MCF 10A (cell line): ENCODE measurements at regions not wholly inside any gene's neighbourhood (a gene's known extent, or its start where the extent isn't known, plus 50 kb on each side); places are given as distances from the start of the nearest gene placed in this dataset.

Source experiments
- BruUV-seq: library from RNA; stranded (reverse); fragments of 400-500 nt; replicated peaks from 2 replicates; lab custom pipeline; 2021; lab: Mats Ljungman, UMichigan
- CTCF ChIA-PET: fragments of 300-600 bp; sonication (Branson Sonifier 250); formaldehyde crosslinking; extraction: SDS; loops from one replicate; lab custom pipeline; 2021; ENCODE audit warnings: antibody characterized with exemption, inconsistent platforms; lab: Yijun Ruan, JAX
- POLR2A ChIA-PET: fragments of 300-600, 350-650 bp; sonication (Branson Sonifier 250); formaldehyde crosslinking; extraction: SDS; loops from one replicate; lab custom pipeline; 2020; ENCODE audit warnings: antibody characterized with exemption, inconsistent platforms; lab: Yijun Ruan, JAX
- DNase-seq: peaks from one replicate; pipeline ENCODE4 v3.0.0-alpha.2; 2018; ENCODE audit not compliant: unreplicated experiment
- H3K27ac Mint-ChIP-seq: one replicate; pipeline ENCODE4 v1.8.0; 2022; ENCODE audit warnings: mild to moderate bottlenecking, low read depth, mixed read lengths; ENCODE audit not compliant: unreplicated experiment
- H3K27me3 Mint-ChIP-seq: one replicate; pipeline ENCODE4 v1.8.0; 2022; ENCODE audit warnings: mixed read lengths; ENCODE audit not compliant: insufficient read depth, unreplicated experiment
- H3K36me3 Mint-ChIP-seq: one replicate; pipeline ENCODE4 v1.8.0; 2022; ENCODE audit warnings: mild to moderate bottlenecking, moderate library complexity, mixed read lengths; ENCODE audit not compliant: insufficient read depth, unreplicated experiment
- H3K4me1 Mint-ChIP-seq: one replicate; pipeline ENCODE4 v1.8.0; 2022; ENCODE audit warnings: mixed read lengths; ENCODE audit not compliant: insufficient read depth, unreplicated experiment
- H3K4me3 Mint-ChIP-seq: one replicate; pipeline ENCODE4 v1.8.0; 2022; ENCODE audit warnings: mild to moderate bottlenecking, moderate library complexity, mixed read lengths; ENCODE audit not compliant: unreplicated experiment
- H3K9me3 Mint-ChIP-seq: one replicate; pipeline ENCODE4 v1.8.0; 2022; ENCODE audit warnings: mixed read lengths; ENCODE audit not compliant: unreplicated experiment
- CTCF ChIP-seq: fragments of 200-600 bp; IDR thresholded peaks from one replicate; pipeline ENCODE4 v1.8.0; 2022; ENCODE audit warnings: antibody characterized with exemption, mild to moderate bottlenecking; ENCODE audit not compliant: unreplicated experiment
- intact Hi-C: fragments of 100-400 bp; cut with micrococcal nuclease; formaldehyde crosslinking; loops from 2 replicates; pipeline ENCODE4 v1.14.1; 2022

- no peak overlapping the region for H3K27ac Mint-ChIP-seq
- no peak overlapping the region for H3K4me3 Mint-ChIP-seq
- H3K4me1 Mint-ChIP-seq = no peaks in the 10 kb centered on the region
- peaks cover 8% of the 10 kb centered on the region for H3K9me3 Mint-ChIP-seq
- POLR2A ChIA-PET = no interaction called here
- TF ChIP-seq CTCF = no peak
- CTCF ChIA-PET = no interaction called here
- DNase-seq = no peak
- H3K27me3 Mint-ChIP-seq = no peaks in the 10 kb centered on the region
- no peaks in the 10 kb centered on the region for H3K36me3 Mint-ChIP-seq
- no TSS peak for BruUV-seq
- intact Hi-C loops = no loop called here
These were observed 473.3 kb upstream of the HS6ST1 start for GRCh38 chr2:128791985-128792320.

- Mint-ChIP-seq H3K4me3 (no peak overlapping the region), H3K9me3 (peaks cover 8% of the 10 kb centered on the region), H3K36me3 (no peaks in the 10 kb centered on the region), H3K27ac (no peak overlapping the region), H3K27me3 (no peaks in the 10 kb centered on the region), H3K4me1 (no peaks in the 10 kb centered on the region)
- no TSS peak for BruUV-seq
- DNase-seq = no peak
- intact Hi-C loops = no loop called here
- CTCF ChIA-PET = interaction anchor here (0.5 kb wide), 1 partner anchor 27 kb away, joined by 3 read pairs; no protein-coding TSS in a partner anchor
- POLR2A ChIA-PET = no interaction called here
- TF ChIP-seq CTCF = no peak
These were observed 473.9 kb upstream of the HS6ST1 start for GRCh38 chr2:128792476-128793054.

GRCh38 chr2:128793404-128793803 is 474.7 kb upstream of the HS6ST1 start:
- ChIA-PET CTCF (interaction anchor here (0.5 kb wide), 2 partner anchors 28 to 352 kb away, joined by 3 read pairs; no protein-coding TSS in a partner anchor), POLR2A (no interaction called here)
- Mint-ChIP-seq H3K27me3 (no peaks in the 10 kb centered on the region), H3K4me3 (no peak overlapping the region), H3K27ac (no peak overlapping the region), H3K36me3 (no peaks in the 10 kb centered on the region), H3K9me3 (peaks cover 5% of the 10 kb centered on the region), H3K4me1 (no peaks in the 10 kb centered on the region)
- BruUV-seq = no TSS peak
- TF ChIP-seq CTCF = no peak
- intact Hi-C loops = no loop called here
- no peak for DNase-seq

GRCh38 chr2:128794285-128794684 is 475.6 kb upstream of the HS6ST1 start:
- no peak for TF ChIP-seq CTCF
- H3K4me3 Mint-ChIP-seq = no peak overlapping the region
- intact Hi-C loops = no loop called here
- no peaks in the 10 kb centered on the region for H3K36me3 Mint-ChIP-seq
- no peaks in the 10 kb centered on the region for H3K4me1 Mint-ChIP-seq
- no TSS peak for BruUV-seq
- no peak for DNase-seq
- no peaks in the 10 kb centered on the region for H3K9me3 Mint-ChIP-seq
- no peak overlapping the region for H3K27ac Mint-ChIP-seq
- ChIA-PET CTCF (interaction anchor here (0.9 kb wide), 1 partner anchor 39 kb away, joined by 3 read pairs; no protein-coding TSS in a partner anchor), POLR2A (interaction anchor here (0.9 kb wide), 1 partner anchor 11 kb away, joined by 3 read pairs; no protein-coding TSS in a partner anchor)
- H3K27me3 Mint-ChIP-seq = no peaks in the 10 kb centered on the region
